H1 (cell line): ENCODE measurements at regions not wholly inside any gene's neighbourhood (a gene's known extent, or its start where the extent isn't known, plus 50 kb on each side); places are given as distances from the start of the nearest gene placed in this dataset.

Experiments
- BACH1 ChIP-seq: IDR thresholded peaks from 2 replicates; pipeline ENCODE4 v1.6.1; 2012; ENCODE audit warnings: low read length, improper control_type of control experiment
- NRF1 ChIP-seq: IDR thresholded peaks from 2 replicates; pipeline ENCODE4 v1.6.1; 2011; ENCODE audit warnings: mild to moderate bottlenecking, low read depth, low read length, improper control_type of control experiment
- RXRA ChIP-seq: IDR thresholded peaks from 2 replicates; pipeline ENCODE4 v1.6.1; 2011; ENCODE audit warnings: low read depth, mild to moderate bottlenecking, low read length, moderate library complexity; ENCODE audit not compliant: insufficient read depth
- SP2 ChIP-seq: IDR thresholded peaks from 2 replicates; pipeline ENCODE4 v1.6.1; 2012; ENCODE audit warnings: mild to moderate bottlenecking, low read length, inconsistent platforms
- TEAD4 ChIP-seq: IDR thresholded peaks from 2 replicates; pipeline ENCODE4 v1.6.1; 2012; ENCODE audit warnings: low read depth, low read length, inconsistent platforms, mixed read lengths

GRCh38 chr6:140049251-140049650 is 674.8 kb upstream of the CITED2 start (continued):
- TF ChIP-seq NRF1 (no peak), BACH1 (no peak), RXRA (no peak), TEAD4 (no peak), SP2 (no peak)
